ENCODE measurements at regions not wholly inside any gene's neighbourhood (a gene's known extent, or its start where the extent isn't known, plus 50 kb on each side); places are given as distances from the start of the nearest gene placed in this dataset.
A peak's percentile ranks its signal among the peaks of the same experiment; 100 is the strongest.

GRCh38 chr11:31870609-31871309, 59.6 kb upstream of the PAX6 start:
- H3K27ac Mint-ChIP-seq = no peak overlapping the region
- H3K4me1 Mint-ChIP-seq (ENCODE audit: unreplicated experiment) = peaks cover 17% of the 10 kb centered on the region
- H3K36me3 Mint-ChIP-seq = no peaks in the 10 kb centered on the region
- no peaks in the 10 kb centered on the region for H3K9me3 Mint-ChIP-seq
- no peak overlapping the region for H3K4me3 Mint-ChIP-seq
- TF ChIP-seq CTCF (conservative IDR thresholded peaks at IDR 0.05) = peak; percentile 84
- no peak for DNase-seq (ENCODE audit: extremely low spot score, unreplicated experiment)
- H3K27me3 Mint-ChIP-seq = peaks cover 24% of the 10 kb centered on the region

- Mint-ChIP-seq H3K27me3 (peaks cover 28% of the 10 kb centered on the region), H3K9me3 (no peaks in the 10 kb centered on the region), H3K36me3 (no peaks in the 10 kb centered on the region), H3K4me1 (ENCODE audit: unreplicated experiment) (peaks cover 11% of the 10 kb centered on the region), H3K27ac (no peak overlapping the region), H3K4me3 (no peak overlapping the region)
- TF ChIP-seq CTCF (conservative IDR thresholded peaks at IDR 0.05) = no peak
- no peak for DNase-seq (ENCODE audit: extremely low spot score, unreplicated experiment)
These were observed 58.9 kb upstream of the PAX6 start for GRCh38 chr11:31869986-31870385.

- peaks cover 2% of the 10 kb centered on the region for H3K4me1 Mint-ChIP-seq (ENCODE audit: unreplicated experiment)
- H3K9me3 Mint-ChIP-seq = no peaks in the 10 kb centered on the region
- H3K4me3 Mint-ChIP-seq = no peak overlapping the region
- no peak overlapping the region for H3K27ac Mint-ChIP-seq
- H3K27me3 Mint-ChIP-seq = peaks cover 18% of the 10 kb centered on the region
- no peaks in the 10 kb centered on the region for H3K36me3 Mint-ChIP-seq
- no peak for TF ChIP-seq CTCF (conservative IDR thresholded peaks at IDR 0.05)
- no peak for DNase-seq (ENCODE audit: extremely low spot score, unreplicated experiment)
These were observed 54.6 kb upstream of the PAX6 start for GRCh38 chr11:31865606-31866300.

- H3K4me3 Mint-ChIP-seq = no peak overlapping the region
- no peak overlapping the region for H3K27ac Mint-ChIP-seq
- no peak for TF ChIP-seq CTCF (conservative IDR thresholded peaks at IDR 0.05)
- peaks cover 25% of the 10 kb centered on the region for H3K27me3 Mint-ChIP-seq
- no peaks in the 10 kb centered on the region for H3K36me3 Mint-ChIP-seq
- DNase-seq (ENCODE audit: extremely low spot score, unreplicated experiment) = no peak
- H3K9me3 Mint-ChIP-seq = no peaks in the 10 kb centered on the region
- H3K4me1 Mint-ChIP-seq (ENCODE audit: unreplicated experiment) = no peaks in the 10 kb centered on the region
These were observed 52.2 kb upstream of the PAX6 start for GRCh38 chr11:31863170-31863832.

- no peaks in the 10 kb centered on the region for H3K36me3 Mint-ChIP-seq
- DNase-seq (ENCODE audit: extremely low spot score, unreplicated experiment) = no peak
- peaks cover 34% of the 10 kb centered on the region for H3K27me3 Mint-ChIP-seq
- H3K27ac Mint-ChIP-seq = no peak overlapping the region
- no peak overlapping the region for H3K4me3 Mint-ChIP-seq
- H3K9me3 Mint-ChIP-seq = no peaks in the 10 kb centered on the region
- TF ChIP-seq CTCF (conservative IDR thresholded peaks at IDR 0.05) = no peak
- no peaks in the 10 kb centered on the region for H3K4me1 Mint-ChIP-seq (ENCODE audit: unreplicated experiment)
These were observed 49.9 kb upstream of the PAX6 start for GRCh38 chr11:31861011-31861410.

Data from type B pancreatic cell (in vitro differentiated cells).